ENCODE measurements at regions not wholly inside any gene's neighbourhood (a gene's known extent, or its start where the extent isn't known, plus 50 kb on each side); places are given as distances from the start of the nearest gene placed in this dataset.

GRCh38 chr18:51953521-51953920 is 386.5 kb upstream of the DCC start:
- Histone ChIP-seq H3K14ac (ENCODE audit: insufficient read length) (no peak overlapping the region), H3K9ac (replicated peaks in 1 of 4; ENCODE audit: extremely low read depth in 1 of 4, low read depth in 3 of 4, low read length in 3 of 4) (no peak overlapping the region), H4K91ac (replicated peaks; ENCODE audit: insufficient read length, low read length) (no peak overlapping the region), H3K56ac (replicated peaks; ENCODE audit: insufficient read length, low read depth, low read length) (no peak overlapping the region), H3K23me2 (ENCODE audit: low read depth, low read length) (no peaks in the 10 kb centered on the region), H3K79me2 (ENCODE audit: control insufficient read depth in 1 of 2, insufficient read depth in 2 of 2, low read length in 2 of 2) (no peaks in the 10 kb centered on the region), H2BK20ac (ENCODE audit: low read length) (no peak overlapping the region), H2BK5ac (ENCODE audit: low read depth, low read length) (no peak overlapping the region), H4K20me1 (replicated peaks in 1 of 2; ENCODE audit: control insufficient read depth in 1 of 2, insufficient read depth in 2 of 2, low read length in 2 of 2) (no peaks in the 10 kb centered on the region), H2BK15ac (ENCODE audit: low read length) (no peak overlapping the region), H3K79me1 (ENCODE audit: low read depth, low read length) (no peaks in the 10 kb centered on the region), H3K36me3 (ENCODE audit: control insufficient read depth in 2 of 4, insufficient read depth in 4 of 4, low read length in 3 of 4) (no peaks in the 10 kb centered on the region), H2AFZ (ENCODE audit: low read length) (no peak overlapping the region), H3K27me3 (replicated peaks in 1 of 4; ENCODE audit: control insufficient read depth in 3 of 4, extremely low read depth in 1 of 4, insufficient read depth in 3 of 4, low read length in 3 of 4) (no peaks in the 10 kb centered on the region), H2BK120ac (replicated peaks; ENCODE audit: low read depth, low read length) (no peak overlapping the region), H3K23ac (ENCODE audit: insufficient read length) (no peak overlapping the region), H3K4me3 (ENCODE audit: extremely low read depth in 1 of 4, insufficient read depth in 2 of 4, low read depth in 3 of 4, low read length in 4 of 4) (no peak overlapping the region), H3K4me2 (ENCODE audit: insufficient read depth in 1 of 2, low read depth in 2 of 2, low read length in 2 of 2) (no peak overlapping the region), H3K9me3 (ENCODE audit: insufficient read depth in 2 of 2, low read depth in 1 of 2, low read length in 1 of 2) (0 out of 4 replicates have a peak, but pooled peaks cover 0 to 2% of the 10 kb centered on the region in 2 experiments), H4K5ac (ENCODE audit: insufficient read length, low read depth, low read length) (no peak overlapping the region), H4K8ac (ENCODE audit: extremely low read depth, insufficient read depth, low read length) (no peak overlapping the region), H3K27ac (ENCODE audit: low read depth, low read length) (no peak overlapping the region), H2BK12ac (ENCODE audit: low read depth, low read length) (no peak overlapping the region), H3K4ac (replicated peaks; ENCODE audit: insufficient read length, low read depth, low read length) (no peak overlapping the region), H3K18ac (ENCODE audit: extremely low read depth, low read length) (no peak overlapping the region), H2AK5ac (ENCODE audit: low read depth, low read length) (no peak overlapping the region), H3K4me1 (replicated peaks in 1 of 4; ENCODE audit: control insufficient read depth in 3 of 4, insufficient read depth in 4 of 4, low read length in 3 of 4) (no peaks in the 10 kb centered on the region)
- TF ChIP-seq CBX5 (IDR thresholded peaks at IDR 0.05; ENCODE audit: low read depth, low read length) (no peak), NRF1 (IDR thresholded peaks at IDR 0.05; ENCODE audit: low read depth, low read length) (no peak), SP2 (IDR thresholded peaks at IDR 0.05; ENCODE audit: low read length) (no peak), JUND (IDR thresholded peaks at IDR 0.05; ENCODE audit: low read length) (no peak), JUN (IDR thresholded peaks at IDR 0.05; ENCODE audit: low read depth, low read length) (no peak), EP300 (IDR thresholded peaks at IDR 0.05; ENCODE audit: borderline replicate concordance in 1 of 2, low read depth in 2 of 2, low read length in 2 of 2) (no peak), SRF (IDR thresholded peaks at IDR 0.05; ENCODE audit: low read depth, low read length) (no peak), CTCF (IDR thresholded peaks at IDR 0.05; ENCODE audit: control extremely low read depth in 1 of 3, insufficient read depth in 1 of 3, low read depth in 1 of 3, low read length in 3 of 3) (no peak)
- DNase-seq (ENCODE audit: low read depth in 1 of 2, low spot score in 2 of 2) (no peak), FAIRE-seq (no peak)
- CTCF ChIA-PET (ENCODE audit: partially characterized antibody): no interaction called here
- POLR2A ChIA-PET (ENCODE audit: partially characterized antibody): no interaction called here
- 72% methylated on average over 3 of the region's 3 CpGs; no CpG with 5 or more reads in 1 of the 2 experiments for WGBS, 2 experiments (ENCODE audit: extremely low coverage in 1 of 2, insufficient coverage in 1 of 2, insufficient read length in 1 of 2, insufficient replicate concordance in 2 of 2, low coverage in 1 of 2, low lambda C conversion rate in 2 of 2, missing lambda C conversion rate in 1 of 2)
